ENCODE measurements at regions not wholly inside any gene's neighbourhood (a gene's known extent, or its start where the extent isn't known, plus 50 kb on each side); places are given as distances from the start of the nearest gene placed in this dataset.

- TF ChIP-seq CTCF (IDR thresholded peaks at IDR 0.05): no peak
- TF ChIP-seq POLR2A (IDR thresholded peaks at IDR 0.05): no peak
Observed at GRCh38 chr3:27900316-27900715, 178.2 kb upstream of the EOMES start.

All from heart left ventricle (tissue), 13 donors.